A549 (cell line): ENCODE measurements at regions not wholly inside any gene's neighbourhood (a gene's known extent, or its start where the extent isn't known, plus 50 kb on each side); places are given as distances from the start of the nearest gene placed in this dataset.

Experiments
- ATAC-seq, 2 experiments: fragments of 200-7000 bp in 1 of 2; fragments of >200 bp in 1 of 2; cut with Nextera tagmentation in 1 of 2; cut with Tn5 transposase in 1 of 2; 3 replicates each; pipeline versions ENCODE4 v1.8.0 to v1.9.1; 2018 to 2020; ENCODE audit warnings: mild to moderate bottlenecking in 1 of 2, moderate library complexity in 1 of 2
- CTCF ChIA-PET: fragments of 300-600 bp; sonication (Branson Sonifier 250); formaldehyde crosslinking; extraction: SDS; loops from one replicate; lab custom pipeline; 2021; ENCODE audit warnings: antibody characterized with exemption, inconsistent platforms; lab: Yijun Ruan, JAX
- POLR2A ChIA-PET: fragments of 350-600 bp; formaldehyde crosslinking; extraction: SDS; loops from one replicate; lab custom pipeline; 2021; ENCODE audit warnings: antibody characterized with exemption, inconsistent platforms; lab: Yijun Ruan, JAX
- DNase-seq, 2 experiments: peaks; one replicate each; pipeline versions ENCODE4 v3.0.0 to v3.0.0-alpha.2; 2011 to 2016; ENCODE audit warnings: low read depth in 1 of 2, low spot score in 1 of 2
- FAIRE-seq: peaks from 2 replicates; lab custom pipeline; 2011; peaks lifted over from hg19 to GRCh38; lab: Jason Lieb, UNC
- H3K27ac ChIP-seq, 2 experiments: fragments of >200 bp; sonication (Bioruptor Twin); formaldehyde crosslinking; 3 replicates each; pipeline ENCODE4 v1.5.1; 2016 to 2017
- H3K4me1 ChIP-seq: fragments of >200 bp; sonication (Bioruptor Twin); formaldehyde crosslinking; 3 replicates; pipeline ENCODE4 v1.6.1; 2016
- H3K4me2 ChIP-seq: fragments of >200 bp; sonication (Bioruptor Twin); formaldehyde crosslinking; 3 replicates; pipeline ENCODE4 v1.6.1; 2016
- H3K4me3 ChIP-seq: fragments of >200 bp; sonication (Bioruptor Twin); formaldehyde crosslinking; 3 replicates; pipeline ENCODE4 v1.5.1; 2016
- H3K9me3 ChIP-seq: fragments of >200 bp; sonication (Bioruptor Twin); formaldehyde crosslinking; 3 replicates; pipeline ENCODE4 v1.6.1; 2016
- CHD2 ChIP-seq: fragments of 150-350 bp; IDR thresholded peaks from 2 replicates; pipeline ENCODE4 v1.6.1; 2014; ENCODE audit warnings: low read length; ENCODE audit not compliant: partially characterized antibody
- CHD4 ChIP-seq: fragments of 200-600 bp; sonication (generic); IDR thresholded peaks from 2 replicates; pipeline ENCODE4 v1.6.1; 2016; ENCODE audit warnings: antibody characterized with exemption, mild to moderate bottlenecking, borderline replicate concordance
- FOSL2 ChIP-seq, 2 experiments: fragments of 450-650 bp in 1 of 2; fragments of >200 bp in 1 of 2; sonication (Bioruptor Twin) in 1 of 2; formaldehyde crosslinking; IDR thresholded peaks; 2 replicates each; pipeline versions ENCODE4 v1.5.0 to v1.6.1; 2016 to 2020; ENCODE audit warnings: mild to moderate bottlenecking in 1 of 2, moderate library complexity in 1 of 2
- GATA3 ChIP-seq: IDR thresholded peaks from 2 replicates; pipeline ENCODE4 v1.6.1; 2012; ENCODE audit warnings: borderline replicate concordance
- HDAC2 ChIP-seq: fragments of 200-600 bp; sonication (generic); IDR thresholded peaks from 2 replicates; pipeline ENCODE4 v1.6.1; 2016
- HEYL ChIP-seq: fragments of 250-450 bp; sonication (Bioruptor Pico); IDR thresholded peaks from 2 replicates; pipeline ENCODE4 v1.8.0; 2021; ENCODE audit warnings: mild to moderate bottlenecking, moderate library complexity
- HOXB13 ChIP-seq: fragments of 250-450 bp; sonication (Bioruptor Pico); IDR thresholded peaks from 2 replicates; pipeline ENCODE4 v1.5.0; 2020; ENCODE audit warnings: low read depth, mild to moderate bottlenecking, moderate library complexity
- HOXB5 ChIP-seq: fragments of 250-450 bp; sonication (Bioruptor Pico); IDR thresholded peaks from 2 replicates; pipeline ENCODE4 v1.5.0; 2020; ENCODE audit warnings: mild to moderate bottlenecking, moderate library complexity
- KDM5A ChIP-seq: fragments of 200-600 bp; sonication (generic); IDR thresholded peaks from 2 replicates; pipeline ENCODE4 v1.6.1; 2016; ENCODE audit warnings: antibody characterized with exemption, mild to moderate bottlenecking
- MAFK ChIP-seq: fragments of 450-650 bp; IDR thresholded peaks from 2 replicates; pipeline ENCODE4 v1.6.1; 2014; ENCODE audit not compliant: partially characterized antibody
- MAZ ChIP-seq: fragments of 150-350 bp; IDR thresholded peaks from 2 replicates; pipeline ENCODE4 v1.6.1; 2014; ENCODE audit warnings: antibody characterized with exemption, low read depth, low read length, borderline replicate concordance
- MYC ChIP-seq: IDR thresholded peaks from 2 replicates; pipeline ENCODE4 v1.6.1; 2012; ENCODE audit warnings: mild to moderate bottlenecking, inconsistent platforms, low read length, improper control_type of control experiment, borderline replicate concordance
- NFE2L2 ChIP-seq: fragments of 150-350 bp; conservative IDR thresholded peaks from 2 replicates; pipeline ENCODE4 v1.6.1; 2014; ENCODE audit warnings: low read length
- PHF8 ChIP-seq: fragments of 200-600 bp; sonication (generic); IDR thresholded peaks from 2 replicates; pipeline ENCODE4 v1.6.1; 2016; ENCODE audit warnings: low read depth, mild to moderate bottlenecking, antibody characterized with exemption, moderate library complexity, borderline replicate concordance
- POLR2A ChIP-seq: IDR thresholded peaks from 2 replicates; pipeline ENCODE4 v1.6.1; 2012; ENCODE audit warnings: mild to moderate bottlenecking, low read length
- RARB ChIP-seq: fragments of 250-450 bp; sonication (Bioruptor Pico); IDR thresholded peaks from 2 replicates; pipeline ENCODE4 v1.8.0; 2021; ENCODE audit warnings: mild to moderate bottlenecking, moderate library complexity
- RCOR1 ChIP-seq: fragments of 150-350 bp; IDR thresholded peaks from 2 replicates; pipeline ENCODE4 v1.6.1; 2014; ENCODE audit warnings: antibody characterized with exemption, low read length, low read depth
- RNF2 ChIP-seq: fragments of 200-600 bp; sonication (generic); IDR thresholded peaks from 2 replicates; pipeline ENCODE4 v1.6.1; 2016; ENCODE audit warnings: low read depth, mild to moderate bottlenecking, antibody characterized with exemption, moderate library complexity, borderline replicate concordance
- ZSCAN20 ChIP-seq: fragments of 250-450 bp; sonication (Bioruptor Pico); IDR thresholded peaks from 2 replicates; pipeline ENCODE4 v1.8.0; 2022; ENCODE audit warnings: mild to moderate bottlenecking, moderate library complexity
- WGBS: methylation state at CpG from one replicate; pipeline ENCODE4 v1.1.6; 2017; ENCODE audit errors: missing lambda C conversion rate; 5-methylcytosine and 5-hydroxymethylcytosine counted together
- TF ChIP-seq, protein P1 (sequence below): fragments of 150-350 bp; IDR thresholded peaks from 2 replicates; pipeline ENCODE4 v1.6.1; 2014; ENCODE audit warnings: low read depth, mild to moderate bottlenecking, low read length
- TF ChIP-seq, protein P2 (sequence below): IDR thresholded peaks from 2 replicates; pipeline ENCODE4 v1.6.1; 2012
- TF ChIP-seq, protein P3 (sequence below): fragments of >200 bp; sonication (Bioruptor Twin); formaldehyde crosslinking; IDR thresholded peaks from 2 replicates; pipeline ENCODE4 v1.6.1; 2016
- TF ChIP-seq, protein P4 (sequence below): IDR thresholded peaks from 2 replicates; pipeline ENCODE4 v1.6.1; 2012
- TF ChIP-seq, protein P5 (sequence below): fragments of >200 bp; sonication (Bioruptor Twin); formaldehyde crosslinking; IDR thresholded peaks from 3 replicates; pipeline ENCODE4 v1.6.1; 2016
- TF ChIP-seq, protein P6 (sequence below): IDR thresholded peaks from 2 replicates; pipeline ENCODE4 v1.6.1; 2012; ENCODE audit warnings: low read depth, borderline replicate concordance

DNA sequence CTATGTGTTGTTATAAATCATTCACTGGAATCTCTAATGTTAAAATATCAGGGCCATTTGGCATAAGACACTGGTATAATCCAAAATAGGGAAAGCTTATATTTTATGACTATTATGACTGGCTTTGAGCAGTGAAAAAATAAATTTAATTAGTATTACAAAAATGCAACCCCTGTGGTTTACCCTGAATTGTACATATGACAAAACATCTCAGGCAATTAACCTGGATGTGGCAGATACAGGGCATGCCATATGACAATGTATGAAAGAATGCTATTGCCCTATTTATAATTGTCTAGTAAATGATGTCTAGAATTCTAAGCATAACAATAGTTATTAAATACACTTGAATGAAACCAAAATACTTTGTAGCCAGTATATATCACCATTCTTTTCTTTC lies 532.5 kb upstream of the ADGRL4 start (continued):
- TF ChIP-seq FOSL2 (IDR thresholded peaks at IDR 0.05) (no peak), FOSL2 (CRISPR knock-in tag; IDR thresholded peaks at IDR 0.05) (no peak), ZSCAN20 (CRISPR knock-in tag) (no peak), HOXB13 (CRISPR knock-in tag) (no peak), HDAC2 (no peak)
- TF ChIP-seq, all 56 proteins: peak for 0

DNA sequence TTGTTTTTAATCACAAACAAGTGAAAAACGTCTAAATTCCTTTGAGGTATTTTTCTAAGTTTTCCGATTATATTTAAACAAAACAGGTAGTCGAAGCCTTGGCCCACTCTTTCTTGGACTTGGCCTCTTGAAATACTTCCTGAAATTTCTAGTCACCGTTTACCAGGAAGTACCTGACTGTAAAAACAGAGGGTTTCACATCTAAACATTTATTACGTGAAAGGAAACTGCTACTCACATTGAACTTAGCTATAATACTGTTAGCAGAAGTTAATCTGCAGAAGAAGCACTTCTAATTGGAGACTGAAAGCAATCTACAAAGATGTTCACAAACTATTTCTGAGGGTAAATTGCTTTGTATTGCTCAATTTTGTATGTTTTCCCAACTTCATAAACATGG lies 526.0 kb upstream of the ADGRL4 start:
- ATAC-seq (no peak), DNase-seq (no peak), FAIRE-seq (no peak)
- CTCF ChIA-PET, result no interaction called here
- H3K4me3 ChIP-seq, result no peak overlapping the region
- POLR2A ChIA-PET, result no interaction called here
- no peaks in the 10 kb centered on the region for H3K4me1 ChIP-seq
- H3K27ac ChIP-seq, result no peak overlapping the region
- no peak for TF ChIP-seq MAZ
- TF ChIP-seq, protein P1, sequence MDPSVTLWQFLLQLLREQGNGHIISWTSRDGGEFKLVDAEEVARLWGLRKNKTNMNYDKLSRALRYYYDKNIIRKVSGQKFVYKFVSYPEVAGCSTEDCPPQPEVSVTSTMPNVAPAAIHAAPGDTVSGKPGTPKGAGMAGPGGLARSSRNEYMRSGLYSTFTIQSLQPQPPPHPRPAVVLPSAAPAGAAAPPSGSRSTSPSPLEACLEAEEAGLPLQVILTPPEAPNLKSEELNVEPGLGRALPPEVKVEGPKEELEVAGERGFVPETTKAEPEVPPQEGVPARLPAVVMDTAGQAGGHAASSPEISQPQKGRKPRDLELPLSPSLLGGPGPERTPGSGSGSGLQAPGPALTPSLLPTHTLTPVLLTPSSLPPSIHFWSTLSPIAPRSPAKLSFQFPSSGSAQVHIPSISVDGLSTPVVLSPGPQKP, result no peak
- TF ChIP-seq, protein P2, sequence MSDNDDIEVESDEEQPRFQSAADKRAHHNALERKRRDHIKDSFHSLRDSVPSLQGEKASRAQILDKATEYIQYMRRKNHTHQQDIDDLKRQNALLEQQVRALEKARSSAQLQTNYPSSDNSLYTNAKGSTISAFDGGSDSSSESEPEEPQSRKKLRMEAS, result no peak
- no peak for TF ChIP-seq KDM5A
- TF ChIP-seq, protein P3, sequence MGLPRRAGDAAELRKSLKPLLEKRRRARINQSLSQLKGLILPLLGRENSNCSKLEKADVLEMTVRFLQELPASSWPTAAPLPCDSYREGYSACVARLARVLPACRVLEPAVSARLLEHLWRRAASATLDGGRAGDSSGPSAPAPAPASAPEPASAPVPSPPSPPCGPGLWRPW, result no peak
- no peak for TF ChIP-seq MAFK
- no peak for TF ChIP-seq CHD2
- TF ChIP-seq, protein P4, sequence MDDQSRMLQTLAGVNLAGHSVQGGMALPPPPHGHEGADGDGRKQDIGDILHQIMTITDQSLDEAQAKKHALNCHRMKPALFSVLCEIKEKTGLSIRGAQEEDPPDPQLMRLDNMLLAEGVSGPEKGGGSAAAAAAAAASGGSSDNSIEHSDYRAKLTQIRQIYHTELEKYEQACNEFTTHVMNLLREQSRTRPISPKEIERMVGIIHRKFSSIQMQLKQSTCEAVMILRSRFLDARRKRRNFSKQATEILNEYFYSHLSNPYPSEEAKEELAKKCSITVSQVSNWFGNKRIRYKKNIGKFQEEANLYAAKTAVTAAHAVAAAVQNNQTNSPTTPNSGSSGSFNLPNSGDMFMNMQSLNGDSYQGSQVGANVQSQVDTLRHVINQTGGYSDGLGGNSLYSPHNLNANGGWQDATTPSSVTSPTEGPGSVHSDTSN, result no peak
- no peak for TF ChIP-seq CHD4
- TF ChIP-seq, protein P5, sequence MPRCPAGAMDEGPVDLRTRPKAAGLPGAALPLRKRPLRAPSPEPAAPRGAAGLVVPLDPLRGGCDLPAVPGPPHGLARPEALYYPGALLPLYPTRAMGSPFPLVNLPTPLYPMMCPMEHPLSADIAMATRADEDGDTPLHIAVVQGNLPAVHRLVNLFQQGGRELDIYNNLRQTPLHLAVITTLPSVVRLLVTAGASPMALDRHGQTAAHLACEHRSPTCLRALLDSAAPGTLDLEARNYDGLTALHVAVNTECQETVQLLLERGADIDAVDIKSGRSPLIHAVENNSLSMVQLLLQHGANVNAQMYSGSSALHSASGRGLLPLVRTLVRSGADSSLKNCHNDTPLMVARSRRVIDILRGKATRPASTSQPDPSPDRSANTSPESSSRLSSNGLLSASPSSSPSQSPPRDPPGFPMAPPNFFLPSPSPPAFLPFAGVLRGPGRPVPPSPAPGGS, result no peak
- no peak for TF ChIP-seq NFE2L2
- no peak for TF ChIP-seq HOXB5 (CRISPR knock-in tag)
- TF ChIP-seq MYC, result no peak
- TF ChIP-seq HOXB13 (CRISPR knock-in tag), result no peak
- TF ChIP-seq, protein P6, sequence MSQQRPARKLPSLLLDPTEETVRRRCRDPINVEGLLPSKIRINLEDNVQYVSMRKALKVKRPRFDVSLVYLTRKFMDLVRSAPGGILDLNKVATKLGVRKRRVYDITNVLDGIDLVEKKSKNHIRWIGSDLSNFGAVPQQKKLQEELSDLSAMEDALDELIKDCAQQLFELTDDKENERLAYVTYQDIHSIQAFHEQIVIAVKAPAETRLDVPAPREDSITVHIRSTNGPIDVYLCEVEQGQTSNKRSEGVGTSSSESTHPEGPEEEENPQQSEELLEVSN, result no peak
- no peaks in the 10 kb centered on the region for H3K9me3 ChIP-seq
- H3K4me2 ChIP-seq, result no peak overlapping the region
- WGBS, result 24% methylated on average over 5 of the region's 5 CpGs

DNA sequence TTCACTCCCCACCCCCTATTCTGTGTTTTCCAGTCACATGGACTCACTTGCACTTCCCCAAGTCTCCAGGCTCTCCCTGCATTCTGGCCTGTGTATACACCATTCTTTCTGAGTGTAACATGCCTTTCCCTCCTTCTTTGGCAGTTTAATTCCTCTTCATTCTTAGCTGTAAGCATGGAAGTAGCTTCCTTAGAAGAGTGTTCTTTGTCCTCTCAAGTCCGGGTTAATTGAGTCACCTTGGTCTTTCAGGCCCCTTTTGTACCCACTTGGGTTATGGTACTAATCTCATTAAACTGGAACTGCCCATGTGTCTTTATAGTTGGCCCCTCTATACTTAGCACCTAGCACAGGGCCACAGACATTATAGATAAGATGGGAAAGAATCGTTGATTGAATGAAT lies 525.3 kb upstream of the ADGRL4 start:
- Histone ChIP-seq H3K4me3 (no peak overlapping the region), H3K4me2 (no peak overlapping the region), H3K27ac (no peak overlapping the region), H3K4me1 (no peaks in the 10 kb centered on the region), H3K9me3 (no peaks in the 10 kb centered on the region)
- FAIRE-seq (no peak), DNase-seq (no peak), ATAC-seq (no peak)
- no peak for TF ChIP-seq HEYL (CRISPR knock-in tag)
- no peak for TF ChIP-seq HOXB5 (CRISPR knock-in tag)
- TF ChIP-seq POLR2A, result no peak
- TF ChIP-seq MAFK, result no peak
- TF ChIP-seq, protein P3, result no peak
- no peak for TF ChIP-seq RNF2
- no peak for TF ChIP-seq GATA3
- no peak for TF ChIP-seq RCOR1
- TF ChIP-seq RARB (CRISPR knock-in tag), result no peak
- TF ChIP-seq HOXB13 (CRISPR knock-in tag), result no peak
- no peak for TF ChIP-seq PHF8
- 19% methylated on average over 2 of the region's 2 CpGs for WGBS
- CTCF ChIA-PET, result interaction anchor here (0.6 kb wide), 1 partner anchor 167 kb away, joined by 3 read pairs; no protein-coding TSS in a partner anchor
- POLR2A ChIA-PET, result no interaction called here
